OCI-LY3 (cell line): ENCODE measurements at regions not wholly inside any gene's neighbourhood (a gene's known extent, or its start where the extent isn't known, plus 50 kb on each side); places are given as distances from the start of the nearest gene placed in this dataset.

Source experiments
- H2AFZ ChIP-seq: fragments of 200-600, 300-600 bp; shearing (Covaris generic); 2 replicates; pipeline ENCODE4 v1.6.0; 2014; ENCODE audit warnings: antibody characterized with exemption, low read depth, low read length
- H3K27ac ChIP-seq: fragments of 200-600, 300-600 bp; sonication (generic); 2 replicates; pipeline ENCODE4 v1.5.1; 2014; ENCODE audit warnings: mild to moderate bottlenecking, low read length, moderate library complexity, mixed read lengths
- H3K27me3 ChIP-seq: fragments of 200-600, 300-600 bp; sonication (generic); 2 replicates; pipeline ENCODE4 v1.6.1; 2014; ENCODE audit warnings: low read depth, low read length, mixed read lengths
- H3K36me3 ChIP-seq: fragments of 200-600, 300-600 bp; sonication (generic); replicated peaks from 2 replicates; pipeline ENCODE3; 2014; ENCODE audit warnings: low read depth, low read length, mixed read lengths
- H3K4me1 ChIP-seq: fragments of 300-600, 200-600 bp; sonication (generic); 2 replicates; pipeline ENCODE4 v1.6.1; 2014; ENCODE audit warnings: low read length, mixed read lengths
- H3K4me2 ChIP-seq: fragments of 200-600, 300-600 bp; sonication (generic); 2 replicates; pipeline ENCODE4 v1.6.1; 2014; ENCODE audit warnings: low read length, mixed read lengths
- H3K4me3 ChIP-seq: fragments of 300-600, 200-600 bp; sonication (generic); 2 replicates; pipeline ENCODE4 v1.5.1; 2014; ENCODE audit warnings: antibody characterized with exemption, mild to moderate bottlenecking, low read length, moderate library complexity
- H3K79me2 ChIP-seq: fragments of 300-600, 200-600 bp; shearing (Covaris generic); 2 replicates; pipeline ENCODE4 v1.6.1; 2014; ENCODE audit warnings: mild to moderate bottlenecking, low read length, mixed read lengths
- H3K9ac ChIP-seq: fragments of 300-600, 200-600 bp; shearing (Covaris generic); 2 replicates; pipeline ENCODE4 v1.6.0; 2014; ENCODE audit warnings: mild to moderate bottlenecking, low read length, moderate library complexity
- H3K9me3 ChIP-seq: fragments of 200-600, 300-600 bp; shearing (Covaris generic); 2 replicates; pipeline ENCODE4 v1.6.1; 2014; ENCODE audit warnings: low read length, mixed read lengths; ENCODE audit not compliant: insufficient read depth
- H4K20me1 ChIP-seq: fragments of 200-600, 300-600 bp; sonication (generic); 2 replicates; pipeline ENCODE4 v1.6.1; 2016; ENCODE audit warnings: low read length, mixed read lengths; ENCODE audit not compliant: insufficient read depth
- CTCF ChIP-seq: fragments of 200-600, 300-600 bp; sonication (generic); IDR thresholded peaks from 2 replicates; pipeline ENCODE4 v1.5.1; 2014; ENCODE audit warnings: antibody characterized with exemption, low read length, low read depth
- EZH2phosphoT487 ChIP-seq: fragments of 200-600 bp; shearing (Covaris generic); IDR thresholded peaks from 2 replicates; pipeline ENCODE4 v1.6.1; 2018; ENCODE audit warnings: antibody characterized with exemption, mixed run types, low read depth

DNA sequence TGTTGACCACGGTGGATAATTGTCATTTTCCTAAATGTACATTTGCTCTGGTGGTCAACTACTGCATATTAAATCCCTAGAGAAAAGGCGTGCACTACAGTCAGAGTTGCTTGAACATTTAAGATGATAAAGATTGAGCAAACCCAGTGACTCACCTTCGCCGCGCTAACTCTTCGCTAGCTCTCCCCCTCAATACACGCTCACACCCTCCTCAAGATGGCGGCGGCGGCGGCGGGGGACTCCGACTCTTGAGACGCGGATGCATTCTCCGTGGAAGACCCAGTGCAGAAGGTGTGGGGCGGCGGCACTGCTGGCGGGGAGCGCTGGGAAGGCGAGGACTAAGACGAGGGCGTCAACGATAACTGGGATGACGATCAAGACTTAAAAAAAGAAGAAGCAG is 79.8 kb upstream of the PFN2 start:
- Histone ChIP-seq H4K20me1 (no peaks in the 10 kb centered on the region), H3K27ac (no peak overlapping the region), H3K4me3 (no peak overlapping the region), H2AFZ (no peak overlapping the region), H3K79me2 (no peaks in the 10 kb centered on the region), H3K9me3 (no peaks in the 10 kb centered on the region), H3K4me2 (no peak overlapping the region), H3K27me3 (no peaks in the 10 kb centered on the region), H3K4me1 (no peaks in the 10 kb centered on the region), H3K36me3 (no peaks in the 10 kb centered on the region), H3K9ac (no peak overlapping the region)
- TF ChIP-seq CTCF = no peak

DNA sequence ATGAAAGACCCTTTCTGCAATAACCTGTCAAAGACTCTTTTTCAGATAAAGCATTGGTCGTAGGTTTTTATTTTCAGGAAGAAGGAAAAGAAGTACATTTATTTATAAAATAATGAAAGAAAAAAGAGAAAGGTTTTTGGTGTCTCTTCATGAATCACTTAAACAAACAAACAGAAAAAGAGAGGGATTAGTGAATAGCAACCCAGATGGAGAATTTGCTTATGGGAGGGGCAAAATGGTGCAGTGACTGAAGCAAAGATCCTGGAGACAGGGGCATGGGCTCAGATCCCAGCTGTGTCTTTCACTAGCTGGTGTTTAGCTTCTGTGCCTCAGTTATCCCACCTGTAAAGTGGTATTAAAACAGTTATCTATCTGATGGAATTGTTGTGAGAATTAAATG is 78.6 kb upstream of the PFN2 start:
- Histone ChIP-seq H2AFZ (no peak overlapping the region), H3K9ac (no peak overlapping the region), H4K20me1 (no peaks in the 10 kb centered on the region), H3K27ac (no peak overlapping the region), H3K27me3 (no peaks in the 10 kb centered on the region), H3K36me3 (no peaks in the 10 kb centered on the region), H3K4me2 (no peak overlapping the region), H3K9me3 (no peaks in the 10 kb centered on the region), H3K4me3 (no peak overlapping the region), H3K4me1 (no peaks in the 10 kb centered on the region), H3K79me2 (no peaks in the 10 kb centered on the region)
- no peak for TF ChIP-seq CTCF
- no peak for TF ChIP-seq EZH2phosphoT487

GRCh38 chr3:150041877-150042276 is 71.2 kb upstream of the PFN2 start:
- no peak overlapping the region for H3K4me2 ChIP-seq
- peaks cover 19% of the 10 kb centered on the region for H3K9me3 ChIP-seq
- H3K36me3 ChIP-seq = no peaks in the 10 kb centered on the region
- no peak overlapping the region for H2AFZ ChIP-seq
- H3K27me3 ChIP-seq = no peaks in the 10 kb centered on the region
- TF ChIP-seq CTCF (no peak), EZH2phosphoT487 (no peak)
- no peaks in the 10 kb centered on the region for H3K79me2 ChIP-seq
- H3K4me3 ChIP-seq = no peak overlapping the region
- no peak overlapping the region for H3K27ac ChIP-seq
- H3K9ac ChIP-seq = no peak overlapping the region
- H3K4me1 ChIP-seq = no peaks in the 10 kb centered on the region
- no peaks in the 10 kb centered on the region for H4K20me1 ChIP-seq

DNA sequence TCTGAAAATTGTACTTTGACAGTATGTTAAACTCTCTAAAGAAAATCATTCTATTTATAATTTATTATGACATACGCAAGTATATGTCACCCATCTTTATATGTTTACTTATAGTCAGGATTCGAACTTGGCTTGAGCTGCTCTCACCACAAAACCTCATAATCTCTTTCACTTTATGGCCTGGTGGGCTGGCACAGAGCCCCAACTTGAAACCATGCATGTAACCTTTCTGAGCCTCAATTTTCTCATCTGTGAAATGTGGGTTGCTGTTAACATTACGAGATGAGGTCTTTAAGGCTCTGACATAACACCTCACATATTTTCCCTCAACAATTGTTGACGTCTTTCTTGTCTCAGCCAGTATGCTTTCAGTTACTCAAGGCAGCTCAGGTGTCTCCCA is 69.4 kb upstream of the PFN2 start:
- Histone ChIP-seq H3K4me2 (no peak overlapping the region), H3K9me3 (peaks cover 19% of the 10 kb centered on the region), H3K9ac (no peak overlapping the region), H2AFZ (no peak overlapping the region), H3K27ac (no peak overlapping the region), H3K4me1 (no peaks in the 10 kb centered on the region), H3K36me3 (no peaks in the 10 kb centered on the region), H3K79me2 (no peaks in the 10 kb centered on the region), H3K27me3 (no peaks in the 10 kb centered on the region), H4K20me1 (no peaks in the 10 kb centered on the region), H3K4me3 (no peak overlapping the region)
- no peak for TF ChIP-seq CTCF
- no peak for TF ChIP-seq EZH2phosphoT487
